ENCODE measurements at regions not wholly inside any gene's neighbourhood (a gene's known extent, or its start where the extent isn't known, plus 50 kb on each side); places are given as distances from the start of the nearest gene placed in this dataset.

DNA sequence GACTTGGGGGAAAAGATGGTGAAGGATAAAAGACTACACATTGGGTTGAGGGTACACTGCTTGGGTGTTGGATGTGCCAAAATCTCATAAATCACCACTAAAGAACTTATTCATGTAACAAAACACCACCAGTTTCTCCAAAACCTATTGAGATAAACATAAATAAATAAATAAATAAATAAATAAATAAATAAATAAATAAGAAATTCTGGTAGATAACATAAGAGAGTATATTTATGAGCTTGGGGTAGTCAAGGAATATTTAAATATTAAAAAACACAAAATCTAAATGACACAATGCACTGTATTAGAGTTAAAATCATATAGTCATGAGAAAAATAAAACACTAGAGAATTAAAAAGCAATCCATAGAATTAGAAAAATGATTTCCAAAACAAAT is 333.5 kb upstream of the NRG3 start:
- Histone ChIP-seq H3K27ac (ENCODE audit: low read length) (no peak overlapping the region), H3K4me2 (ENCODE audit: low read depth, low read length, poor library complexity, severe bottlenecking) (no peak overlapping the region), H3K4me1 (ENCODE audit: low read length) (no peaks in the 10 kb centered on the region), H3K27me3 (ENCODE audit: low read length) (no peaks in the 10 kb centered on the region), H3K36me3 (ENCODE audit: insufficient read depth, low read length) (no peaks in the 10 kb centered on the region), H4K20me1 (ENCODE audit: insufficient read depth, low read depth, low read length) (no peaks in the 10 kb centered on the region), H3K4me3 (ENCODE audit: low read length) (no peak overlapping the region), H3K9ac (ENCODE audit: low read length) (no peak overlapping the region), H3K9me3 (ENCODE audit: low read length) (peaks cover 16% of the 10 kb centered on the region), H3K9me2 (replicated peaks; ENCODE audit: insufficient read depth, low read length) (no peaks in the 10 kb centered on the region), H3K79me2 (ENCODE audit: low read length) (no peaks in the 10 kb centered on the region), H2AFZ (ENCODE audit: low read length) (no peak overlapping the region)
- DNase-seq = no peak

DNA sequence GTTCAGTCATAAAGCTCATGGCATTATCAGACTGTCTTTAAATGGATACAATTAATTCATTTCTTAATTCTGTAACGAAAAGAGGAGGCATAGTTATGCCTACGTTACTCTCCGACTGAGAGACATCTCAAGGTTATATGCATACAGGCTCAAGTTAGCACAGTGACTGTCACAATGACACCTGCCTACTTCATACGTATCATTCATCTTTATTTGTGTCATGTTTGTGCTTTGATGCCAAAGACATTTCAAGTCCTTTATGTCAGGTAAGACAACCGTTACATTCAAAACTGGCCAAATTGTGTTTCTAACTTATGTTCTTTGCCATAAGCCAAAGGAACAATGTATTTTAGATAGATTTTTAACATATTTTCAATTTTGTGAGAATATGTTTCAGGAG is 328.8 kb upstream of the NRG3 start:
- Histone ChIP-seq H3K4me1 (ENCODE audit: low read length) (no peaks in the 10 kb centered on the region), H3K4me3 (ENCODE audit: low read length) (no peak overlapping the region), H4K20me1 (ENCODE audit: insufficient read depth, low read depth, low read length) (no peaks in the 10 kb centered on the region), H3K9me3 (ENCODE audit: low read length) (peaks cover 20% of the 10 kb centered on the region), H3K4me2 (ENCODE audit: low read depth, low read length, poor library complexity, severe bottlenecking) (no peak overlapping the region), H3K36me3 (ENCODE audit: insufficient read depth, low read length) (no peaks in the 10 kb centered on the region), H3K9ac (ENCODE audit: low read length) (no peak overlapping the region), H3K9me2 (replicated peaks; ENCODE audit: insufficient read depth, low read length) (no peaks in the 10 kb centered on the region), H2AFZ (ENCODE audit: low read length) (no peak overlapping the region), H3K79me2 (ENCODE audit: low read length) (no peaks in the 10 kb centered on the region), H3K27me3 (ENCODE audit: low read length) (no peaks in the 10 kb centered on the region), H3K27ac (ENCODE audit: low read length) (no peak overlapping the region)
- no peak for DNase-seq

- Histone ChIP-seq H3K27ac (ENCODE audit: low read length) (no peak overlapping the region), H3K36me3 (ENCODE audit: insufficient read depth, low read length) (no peaks in the 10 kb centered on the region), H3K79me2 (ENCODE audit: low read length) (no peaks in the 10 kb centered on the region), H3K27me3 (ENCODE audit: low read length) (no peaks in the 10 kb centered on the region), H3K4me1 (ENCODE audit: low read length) (no peaks in the 10 kb centered on the region), H3K9me2 (replicated peaks; ENCODE audit: insufficient read depth, low read length) (no peaks in the 10 kb centered on the region), H3K9ac (ENCODE audit: low read length) (no peak overlapping the region), H2AFZ (ENCODE audit: low read length) (no peak overlapping the region), H3K4me3 (ENCODE audit: low read length) (no peak overlapping the region), H3K9me3 (ENCODE audit: low read length) (peaks cover 15% of the 10 kb centered on the region), H4K20me1 (ENCODE audit: insufficient read depth, low read depth, low read length) (no peaks in the 10 kb centered on the region), H3K4me2 (ENCODE audit: low read depth, low read length, poor library complexity, severe bottlenecking) (no peak overlapping the region)
- no peak for DNase-seq
These were observed 326.8 kb upstream of the NRG3 start for GRCh38 chr10:81548160-81548559.

- no peak for DNase-seq
- no peaks in the 10 kb centered on the region for H3K27me3 ChIP-seq (ENCODE audit: low read length)
- no peaks in the 10 kb centered on the region for H3K4me1 ChIP-seq (ENCODE audit: low read length)
These were observed 310.9 kb upstream of the NRG3 start for GRCh38 chr10:81564143-81564542.

GRCh38 chr10:81569488-81569887 is 305.5 kb upstream of the NRG3 start:
- no peaks in the 10 kb centered on the region for H4K20me1 ChIP-seq (ENCODE audit: insufficient read depth, low read depth, low read length)
- DNase-seq = no peak
- no peaks in the 10 kb centered on the region for H3K4me1 ChIP-seq (ENCODE audit: low read length)

More at GRCh38 chr10:81564143-81564542, 310.9 kb upstream of the NRG3 start:
- Histone ChIP-seq H3K4me3 (ENCODE audit: low read length) (no peak overlapping the region), H3K9me2 (replicated peaks; ENCODE audit: insufficient read depth, low read length) (no peaks in the 10 kb centered on the region; the same call in 1 of the 2 replicates), H3K36me3 (ENCODE audit: insufficient read depth, low read length) (no peaks in the 10 kb centered on the region), H3K9ac (ENCODE audit: low read length) (no peak overlapping the region), H3K27ac (ENCODE audit: low read length) (no peak overlapping the region), H3K9me3 (ENCODE audit: low read length) (peaks cover 29% of the 10 kb centered on the region), H3K79me2 (ENCODE audit: low read length) (no peaks in the 10 kb centered on the region), H2AFZ (ENCODE audit: low read length) (no peak overlapping the region), H3K4me2 (ENCODE audit: low read depth, low read length, poor library complexity, severe bottlenecking) (no peak overlapping the region), H4K20me1 (ENCODE audit: insufficient read depth, low read depth, low read length) (no peaks in the 10 kb centered on the region)

GRCh38 chr10:81570349-81570748 is 304.6 kb upstream of the NRG3 start:
- no peak for DNase-seq
- Histone ChIP-seq H3K9me3 (ENCODE audit: low read length) (peaks cover 5% of the 10 kb centered on the region), H3K36me3 (ENCODE audit: insufficient read depth, low read length) (no peaks in the 10 kb centered on the region), H2AFZ (ENCODE audit: low read length) (no peak overlapping the region), H3K4me1 (ENCODE audit: low read length) (no peaks in the 10 kb centered on the region), H3K27ac (ENCODE audit: low read length) (no peak overlapping the region), H4K20me1 (ENCODE audit: insufficient read depth, low read depth, low read length) (no peaks in the 10 kb centered on the region), H3K4me3 (ENCODE audit: low read length) (no peak overlapping the region), H3K4me2 (ENCODE audit: low read depth, low read length, poor library complexity, severe bottlenecking) (no peak overlapping the region), H3K9me2 (replicated peaks; ENCODE audit: insufficient read depth, low read length) (no peaks in the 10 kb centered on the region), H3K27me3 (ENCODE audit: low read length) (no peaks in the 10 kb centered on the region), H3K9ac (ENCODE audit: low read length) (no peak overlapping the region), H3K79me2 (ENCODE audit: low read length) (no peaks in the 10 kb centered on the region)

More at GRCh38 chr10:81569488-81569887, 305.5 kb upstream of the NRG3 start:
- Histone ChIP-seq H3K4me2 (ENCODE audit: low read depth, low read length, poor library complexity, severe bottlenecking) (no peak overlapping the region), H3K27ac (ENCODE audit: low read length) (no peak overlapping the region), H3K9me3 (ENCODE audit: low read length) (peaks cover 3% of the 10 kb centered on the region), H3K4me3 (ENCODE audit: low read length) (no peak overlapping the region), H3K9me2 (replicated peaks; ENCODE audit: insufficient read depth, low read length) (no peaks in the 10 kb centered on the region), H2AFZ (ENCODE audit: low read length) (no peak overlapping the region), H3K36me3 (ENCODE audit: insufficient read depth, low read length) (no peaks in the 10 kb centered on the region), H3K79me2 (ENCODE audit: low read length) (no peaks in the 10 kb centered on the region), H3K27me3 (ENCODE audit: low read length) (no peaks in the 10 kb centered on the region), H3K9ac (ENCODE audit: low read length) (no peak overlapping the region)

- H3K4me3 ChIP-seq (ENCODE audit: low read length) = no peak overlapping the region
- H3K4me1 ChIP-seq (ENCODE audit: low read length) = no peaks in the 10 kb centered on the region
- H3K36me3 ChIP-seq (ENCODE audit: insufficient read depth, low read length) = no peaks in the 10 kb centered on the region
- no peaks in the 10 kb centered on the region for H3K79me2 ChIP-seq (ENCODE audit: low read length)
- no peak overlapping the region for H3K27ac ChIP-seq (ENCODE audit: low read length)
- H3K9me2 ChIP-seq (replicated peaks; ENCODE audit: insufficient read depth, low read length) = no peaks in the 10 kb centered on the region
- H3K27me3 ChIP-seq (ENCODE audit: low read length) = no peaks in the 10 kb centered on the region
- no peak overlapping the region for H3K4me2 ChIP-seq (ENCODE audit: low read depth, low read length, poor library complexity, severe bottlenecking)
- H3K9me3 ChIP-seq (ENCODE audit: low read length) = peaks cover 10% of the 10 kb centered on the region
- H4K20me1 ChIP-seq (ENCODE audit: insufficient read depth, low read depth, low read length) = no peaks in the 10 kb centered on the region
- no peak overlapping the region for H3K9ac ChIP-seq (ENCODE audit: low read length)
- no peak for DNase-seq
- no peak overlapping the region for H2AFZ ChIP-seq (ENCODE audit: low read length)
These were observed 303.9 kb upstream of the NRG3 start for GRCh38 chr10:81570878-81571794.

DNA sequence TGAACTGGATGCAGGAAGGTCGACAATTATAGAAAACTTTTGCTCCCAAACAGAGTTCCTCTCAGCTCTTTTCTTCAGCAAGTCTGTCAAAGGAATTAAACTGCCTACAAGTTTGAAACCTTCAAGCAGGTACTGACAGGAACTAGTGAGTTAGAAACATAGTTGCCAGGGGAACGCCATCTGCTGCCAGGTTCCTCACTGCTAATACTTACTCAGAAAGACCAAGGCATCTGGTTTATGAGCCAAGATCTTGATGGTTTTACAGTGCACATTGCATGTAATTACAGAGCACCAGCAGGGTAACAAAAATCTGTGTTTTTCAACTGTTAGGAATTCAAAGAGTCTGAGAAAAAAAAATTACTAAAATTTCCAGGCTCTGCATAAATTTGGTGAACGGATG is 300.0 kb upstream of the NRG3 start:
- no peak overlapping the region for H3K4me3 ChIP-seq (ENCODE audit: low read length)
- no peaks in the 10 kb centered on the region for H3K9me2 ChIP-seq (replicated peaks; ENCODE audit: insufficient read depth, low read length)
- no peaks in the 10 kb centered on the region for H3K36me3 ChIP-seq (ENCODE audit: insufficient read depth, low read length)
- no peaks in the 10 kb centered on the region for H4K20me1 ChIP-seq (ENCODE audit: insufficient read depth, low read depth, low read length)
- no peak for DNase-seq
- no peak overlapping the region for H3K9ac ChIP-seq (ENCODE audit: low read length)
- no peak overlapping the region for H2AFZ ChIP-seq (ENCODE audit: low read length)
- no peak overlapping the region for H3K4me2 ChIP-seq (ENCODE audit: low read depth, low read length, poor library complexity, severe bottlenecking)
- no peaks in the 10 kb centered on the region for H3K27me3 ChIP-seq (ENCODE audit: low read length)
- H3K9me3 ChIP-seq (ENCODE audit: low read length) = peaks cover 10% of the 10 kb centered on the region
- no peak overlapping the region for H3K27ac ChIP-seq (ENCODE audit: low read length)
- H3K79me2 ChIP-seq (ENCODE audit: low read length) = no peaks in the 10 kb centered on the region
- H3K4me1 ChIP-seq (ENCODE audit: low read length) = no peaks in the 10 kb centered on the region
